K562 (cell line): ENCODE measurements at regions not wholly inside any gene's neighbourhood (a gene's known extent, or its start where the extent isn't known, plus 50 kb on each side); places are given as distances from the start of the nearest gene placed in this dataset.

Source experiments
- ATAC-seq: fragments of 200-7000 bp; cut with Tn5 transposase; 3 replicates; pipeline ENCODE4 v1.9.1; 2020; ENCODE audit warnings: moderate library complexity
- BruUV-seq: library from RNA; stranded (reverse); fragments of 400-500 nt; replicated peaks from 2 replicates; lab custom pipeline; 2021; lab: Mats Ljungman, UMichigan
- CTCF ChIA-PET: fragments of 300-600 bp; formaldehyde crosslinking; extraction: SDS; loops from one replicate; lab custom pipeline; 2021; ENCODE audit warnings: low intra/inter-chr PET ratio; lab: Yijun Ruan, JAX
- POLR2A ChIA-PET: fragments of 300-600, 350-650 bp; sonication (Branson Sonifier 250); formaldehyde crosslinking; extraction: SDS; loops from one replicate; lab custom pipeline; 2021; ENCODE audit warnings: antibody characterized with exemption, inconsistent platforms; lab: Yijun Ruan, JAX
- DNase-seq, 4 experiments: peaks; one replicate each; pipeline versions ENCODE4 v3.0.0 to v3.0.0-alpha.2; 2011 to 2018; ENCODE audit warnings: low spot score in 3 of 4, mixed read lengths in 3 of 4; ENCODE audit errors: extremely low read depth in 1 of 4
- FAIRE-seq: peaks from 2 replicates; lab custom pipeline; 2011; peaks lifted over from hg19 to GRCh38; lab: Jason Lieb, UNC
- H2AFZ ChIP-seq: 2 replicates; pipeline ENCODE4 v1.6.0; 2011; ENCODE audit warnings: low read depth, low read length, control low read depth, inconsistent platforms
- H3K27ac ChIP-seq: fragments of 200-600 bp; 3 replicates; pipeline ENCODE4 v1.8.0; 2011; ENCODE audit warnings: low read depth, mild to moderate bottlenecking, control low read depth, inconsistent platforms, low read length, moderate library complexity, mixed read lengths; ENCODE audit errors: extremely low read depth
- H3K27me3 ChIP-seq, 2 experiments: fragments of 300-600 bp in 1 of 2; 2 replicates in 1 of 2; 3 replicates in 1 of 2; pipeline versions ENCODE4 v1.6.0 to v1.8.0; 2011; ENCODE audit warnings: inconsistent platforms in 2 of 2, low read length in 2 of 2, mild to moderate bottlenecking in 1 of 2, mixed read lengths in 1 of 2, moderate library complexity in 1 of 2; ENCODE audit not compliant: control insufficient read depth in 2 of 2, insufficient read depth in 2 of 2
- H3K36me3 ChIP-seq: fragments of 300-600 bp; 3 replicates; pipeline ENCODE4 v1.8.0; 2011; ENCODE audit warnings: mild to moderate bottlenecking, low read length, inconsistent platforms; ENCODE audit not compliant: control insufficient read depth, insufficient read depth
- H3K4me1 ChIP-seq, 2 experiments: fragments of 200-600 bp in 1 of 2; replicated peaks in 1 of 2; 2 replicates in 1 of 2; 3 replicates in 1 of 2; pipeline versions ENCODE4 v1.5.1 to v1.8.0; 2011; ENCODE audit warnings: inconsistent platforms in 2 of 2, low read length in 2 of 2, mild to moderate bottlenecking in 1 of 2, mixed read lengths in 1 of 2, moderate library complexity in 1 of 2; ENCODE audit not compliant: control insufficient read depth in 2 of 2, insufficient read depth in 2 of 2
- H3K4me2 ChIP-seq: 2 replicates; pipeline ENCODE4 v1.6.1; 2011; ENCODE audit warnings: low read length, control low read depth, inconsistent platforms, mixed read lengths; ENCODE audit not compliant: insufficient read depth
- H3K4me3 ChIP-seq: fragments of 200-600 bp; sonication (generic), shearing (Covaris generic); 2 replicates; pipeline ENCODE4 v1.5.1; 2016; ENCODE audit warnings: control low read depth, inconsistent platforms
- H3K79me2 ChIP-seq: fragments of 200-600 bp; 3 replicates; pipeline ENCODE4 v1.8.0; 2011; ENCODE audit warnings: low read length, inconsistent platforms; ENCODE audit not compliant: control insufficient read depth, insufficient read depth
- H3K9ac ChIP-seq, 2 experiments: 2 replicates each; pipeline versions ENCODE4 v1.6.0 to v1.6.1; 2011; ENCODE audit warnings: low read depth in 2 of 2, low read length in 2 of 2, control low read depth in 1 of 2, inconsistent platforms in 1 of 2, mild to moderate bottlenecking in 1 of 2, mixed read lengths in 1 of 2; ENCODE audit not compliant: insufficient read depth in 1 of 2
- H3K9me1 ChIP-seq: one replicate; pipeline ENCODE4 v1.6.0; 2011; ENCODE audit warnings: inconsistent platforms, mild to moderate bottlenecking, low read length, moderate library complexity; ENCODE audit not compliant: control insufficient read depth, insufficient read depth
- H3K9me3 ChIP-seq: replicated peaks from 2 replicates; pipeline ENCODE4 v1.5.1; 2011; ENCODE audit warnings: low read depth, low read length, inconsistent platforms; ENCODE audit not compliant: control insufficient read depth, insufficient read depth
- H4K20me1 ChIP-seq: replicated peaks from 2 replicates; pipeline ENCODE4 v1.6.1; 2011; ENCODE audit warnings: low read length, inconsistent platforms, mixed read lengths; ENCODE audit not compliant: control insufficient read depth, insufficient read depth
- ARNT ChIP-seq, 2 experiments: fragments of 450-650 bp; IDR thresholded peaks; 2 replicates each; pipeline ENCODE4 v1.6.1; 2016; ENCODE audit warnings: mild to moderate bottlenecking in 1 of 2
- COPS2 ChIP-seq: fragments of 450-650 bp; conservative IDR thresholded peaks from 2 replicates; pipeline ENCODE4 v1.6.1; 2016; ENCODE audit warnings: mild to moderate bottlenecking, moderate library complexity
- NFXL1 ChIP-seq: fragments of 450-650 bp; formaldehyde crosslinking; IDR thresholded peaks from 2 replicates; pipeline ENCODE4 v1.4.0; 2021; ENCODE audit warnings: mild to moderate bottlenecking
- NRF1 ChIP-seq, 2 experiments: fragments of 450-650 bp; IDR thresholded peaks in 1 of 2; conservative IDR thresholded peaks in 1 of 2; 2 replicates each; pipeline ENCODE4 v1.6.1; 2014; ENCODE audit warnings: mild to moderate bottlenecking in 2 of 2
- TCF3 ChIP-seq: sonication (generic); formaldehyde crosslinking; IDR thresholded peaks from 2 replicates; pipeline ENCODE4 v1.4.0; 2020; ENCODE audit warnings: mild to moderate bottlenecking, missing genetic modification reagents
- ZNF239 ChIP-seq: fragments of 250-450 bp; sonication (Bioruptor Pico); IDR thresholded peaks from 2 replicates; pipeline ENCODE4 v1.4.0; 2020; ENCODE audit warnings: mild to moderate bottlenecking
- ZNF282 ChIP-seq: sonication (generic); formaldehyde crosslinking; IDR thresholded peaks from 2 replicates; pipeline ENCODE4 v1.8.1; 2023; ENCODE audit warnings: missing genetic modification reagents
- ZNF445 ChIP-seq: fragments of 250-450 bp; sonication (Bioruptor Pico); IDR thresholded peaks from 2 replicates; pipeline ENCODE4 v1.4.0; 2020; ENCODE audit warnings: low read depth, mild to moderate bottlenecking, moderate library complexity
- WGBS: fragments of 100-300 bp; shearing (Covaris generic); methylation state at CpG from one replicate; pipeline ENCODE4 v1.1.6; 2016; ENCODE audit warnings: low coverage, mixed read lengths; ENCODE audit not compliant: insufficient coverage; ENCODE audit errors: missing lambda C conversion rate; 5-methylcytosine and 5-hydroxymethylcytosine counted together
- in situ Hi-C: fragments of 300-500 bp; cut with MboI; formaldehyde crosslinking; loops from 4 replicates; pipeline ENCODE4 v1.15.0; 2018; ENCODE audit warnings: inconsistent platforms, mixed read lengths
- intact Hi-C: fragments of 100-400 bp; cut with micrococcal nuclease; formaldehyde crosslinking; loops from 2 replicates; pipeline ENCODE4 v1.14.2; 2022
- TF ChIP-seq, protein P1 (sequence below): sonication (generic); formaldehyde crosslinking; IDR thresholded peaks from 2 replicates; pipeline ENCODE4 v1.5.0; 2020; ENCODE audit warnings: missing genetic modification reagents
- TF ChIP-seq, protein P2 (sequence below): fragments of 250-450 bp; sonication (Bioruptor Pico); IDR thresholded peaks from 2 replicates; pipeline ENCODE4 v1.4.0; 2020

DNA sequence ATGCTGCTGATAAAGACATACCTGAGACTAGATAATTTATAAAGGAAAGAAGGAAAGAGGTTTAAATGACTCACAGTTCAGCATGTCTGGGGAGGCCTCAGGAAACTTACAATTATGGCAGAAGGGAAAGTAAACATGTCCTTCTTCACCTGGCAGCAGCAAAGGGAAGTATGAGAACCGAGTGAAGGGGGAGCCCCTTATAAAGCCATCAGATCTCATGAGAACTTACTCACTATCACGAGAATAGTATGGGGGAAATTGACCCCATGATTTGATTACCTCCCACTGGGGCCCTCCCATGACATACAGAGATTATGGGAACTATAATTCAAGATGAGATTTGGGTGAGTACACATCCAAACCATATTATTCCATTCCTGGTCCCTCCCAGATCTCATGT lies 154.4 kb downstream of the FASLG start:
- FAIRE-seq, result no peak
- H3K27ac ChIP-seq, result no peak overlapping the region

More for the DNA sequence above, 154.4 kb downstream of the FASLG start:
- intact Hi-C loops (no loop called here), in situ Hi-C loops (no loop called here)
- no peak for ATAC-seq
- no peak for DNase-seq
- Histone ChIP-seq H3K36me3 (no peaks in the 10 kb centered on the region), H3K27me3 (no peaks in the 10 kb centered on the region), H3K4me1 (no peaks in the 10 kb centered on the region; a peak in 1 of 5 replicates), H3K4me2 (no peak overlapping the region), H4K20me1 (no peaks in the 10 kb centered on the region), H2AFZ (no peak overlapping the region), H3K4me3 (no peak overlapping the region), H3K9me3 (no peaks in the 10 kb centered on the region), H3K9ac (no peak overlapping the region), H3K9me1 (no peaks in the 10 kb centered on the region), H3K79me2 (no peaks in the 10 kb centered on the region)
- 0% methylated on average over 2 of the region's 2 CpGs for whole genome bisulfite sequencing
- BruUV-seq, result no TSS peak
- ChIA-PET CTCF (no interaction called here), POLR2A (no interaction called here)
- TF ChIP-seq COPS2 (no peak), TCF3 (no peak), NFXL1 (CRISPR knock-in tag) (no peak), ZNF239 (CRISPR knock-in tag) (no peak), NRF1 (conservative IDR thresholded peaks at IDR 0.05 in 1 of 2, IDR thresholded peaks at IDR 0.05 in 1 of 2) (no peak), ARNT (IDR thresholded peaks at IDR 0.05) (no peak), ZNF282 (CRISPR knock-in tag) (no peak), ZNF445 (CRISPR knock-in tag) (no peak)
- TF ChIP-seq, protein P1, sequence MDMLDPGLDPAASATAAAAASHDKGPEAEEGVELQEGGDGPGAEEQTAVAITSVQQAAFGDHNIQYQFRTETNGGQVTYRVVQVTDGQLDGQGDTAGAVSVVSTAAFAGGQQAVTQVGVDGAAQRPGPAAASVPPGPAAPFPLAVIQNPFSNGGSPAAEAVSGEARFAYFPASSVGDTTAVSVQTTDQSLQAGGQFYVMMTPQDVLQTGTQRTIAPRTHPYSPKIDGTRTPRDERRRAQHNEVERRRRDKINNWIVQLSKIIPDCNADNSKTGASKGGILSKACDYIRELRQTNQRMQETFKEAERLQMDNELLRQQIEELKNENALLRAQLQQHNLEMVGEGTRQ, result no peak
- TF ChIP-seq, protein P2, sequence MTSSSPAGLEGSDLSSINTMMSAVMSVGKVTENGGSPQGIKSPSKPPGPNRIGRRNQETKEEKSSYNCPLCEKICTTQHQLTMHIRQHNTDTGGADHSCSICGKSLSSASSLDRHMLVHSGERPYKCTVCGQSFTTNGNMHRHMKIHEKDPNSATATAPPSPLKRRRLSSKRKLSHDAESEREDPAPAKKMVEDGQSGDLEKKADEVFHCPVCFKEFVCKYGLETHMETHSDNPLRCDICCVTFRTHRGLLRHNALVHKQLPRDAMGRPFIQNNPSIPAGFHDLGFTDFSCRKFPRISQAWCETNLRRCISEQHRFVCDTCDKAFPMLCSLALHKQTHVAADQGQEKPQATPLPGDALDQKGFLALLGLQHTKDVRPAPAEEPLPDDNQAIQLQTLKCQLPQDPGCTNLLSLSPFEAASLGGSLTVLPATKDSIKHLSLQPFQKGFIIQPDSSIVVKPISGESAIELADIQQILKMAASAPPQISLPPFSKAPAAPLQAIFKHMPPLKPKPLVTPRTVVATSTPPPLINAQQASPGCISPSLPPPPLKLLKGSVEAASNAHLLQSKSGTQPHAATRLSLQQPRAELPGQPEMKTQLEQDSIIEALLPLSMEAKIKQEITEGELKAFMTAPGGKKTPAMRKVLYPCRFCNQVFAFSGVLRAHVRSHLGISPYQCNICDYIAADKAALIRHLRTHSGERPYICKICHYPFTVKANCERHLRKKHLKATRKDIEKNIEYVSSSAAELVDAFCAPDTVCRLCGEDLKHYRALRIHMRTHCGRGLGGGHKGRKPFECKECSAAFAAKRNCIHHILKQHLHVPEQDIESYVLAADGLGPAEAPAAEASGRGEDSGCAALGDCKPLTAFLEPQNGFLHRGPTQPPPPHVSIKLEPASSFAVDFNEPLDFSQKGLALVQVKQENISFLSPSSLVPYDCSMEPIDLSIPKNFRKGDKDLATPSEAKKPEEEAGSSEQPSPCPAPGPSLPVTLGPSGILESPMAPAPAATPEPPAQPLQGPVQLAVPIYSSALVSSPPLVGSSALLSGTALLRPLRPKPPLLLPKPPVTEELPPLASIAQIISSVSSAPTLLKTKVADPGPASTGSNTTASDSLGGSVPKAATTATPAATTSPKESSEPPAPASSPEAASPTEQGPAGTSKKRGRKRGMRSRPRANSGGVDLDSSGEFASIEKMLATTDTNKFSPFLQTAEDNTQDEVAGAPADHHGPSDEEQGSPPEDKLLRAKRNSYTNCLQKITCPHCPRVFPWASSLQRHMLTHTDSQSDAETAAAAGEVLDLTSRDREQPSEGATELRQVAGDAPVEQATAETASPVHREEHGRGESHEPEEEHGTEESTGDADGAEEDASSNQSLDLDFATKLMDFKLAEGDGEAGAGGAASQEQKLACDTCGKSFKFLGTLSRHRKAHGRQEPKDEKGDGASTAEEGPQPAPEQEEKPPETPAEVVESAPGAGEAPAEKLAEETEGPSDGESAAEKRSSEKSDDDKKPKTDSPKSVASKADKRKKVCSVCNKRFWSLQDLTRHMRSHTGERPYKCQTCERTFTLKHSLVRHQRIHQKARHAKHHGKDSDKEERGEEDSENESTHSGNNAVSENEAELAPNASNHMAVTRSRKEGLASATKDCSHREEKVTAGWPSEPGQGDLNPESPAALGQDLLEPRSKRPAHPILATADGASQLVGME (CRISPR knock-in tag), result no peak
